HG02623 (cell line): ENCODE measurements at regions not wholly inside any gene's neighbourhood (a gene's known extent, or its start where the extent isn't known, plus 50 kb on each side); places are given as distances from the start of the nearest gene placed in this dataset.

ENCODE experiments used
- ATAC-seq: cut with Tn5 transposase; IDR thresholded peaks from one replicate; pipeline ENCODE4 v1.9.1; 2021; ENCODE audit warnings: moderate library complexity; ENCODE audit not compliant: unreplicated experiment

DNA sequence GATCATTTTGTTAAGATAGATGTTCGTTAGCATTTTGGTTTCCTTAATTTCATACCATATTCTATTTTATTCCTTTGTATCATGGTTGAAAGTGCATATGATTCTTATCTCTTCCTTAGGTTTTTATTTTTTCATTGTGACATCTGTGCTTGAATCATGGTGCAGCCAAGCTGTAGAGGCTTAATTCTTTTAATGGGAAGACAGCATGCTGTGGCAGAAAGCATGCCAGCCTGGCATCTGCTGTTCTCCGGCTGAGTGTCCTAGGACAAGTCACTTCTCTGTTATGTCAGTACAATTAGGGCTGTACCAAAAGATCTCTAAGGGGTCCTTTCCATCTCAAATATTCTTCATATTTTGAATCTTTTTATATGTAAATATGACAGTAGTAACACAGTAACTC, 68.5 kb upstream of the PMFBP1 start:
- no peak for ATAC-seq

DNA sequence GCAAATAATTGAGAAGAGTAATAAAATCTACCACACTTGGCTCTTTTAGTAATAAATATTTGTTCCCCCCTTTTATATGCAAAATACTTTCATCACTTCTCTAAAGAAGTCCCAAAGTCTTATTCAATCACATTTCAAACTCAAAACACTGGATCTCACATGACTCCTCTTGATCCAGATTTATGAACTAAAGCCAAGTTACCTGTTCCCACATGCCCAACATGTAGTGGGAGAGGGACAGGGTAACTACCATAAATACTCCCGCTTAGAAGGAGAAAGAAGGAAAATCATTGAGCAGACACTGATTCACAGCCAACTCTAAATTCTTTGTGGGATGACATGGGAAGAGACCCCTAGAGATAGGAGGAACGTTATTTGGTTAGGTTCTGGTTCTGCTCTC, 64.9 kb upstream of the PMFBP1 start:
- ATAC-seq = no peak

DNA sequence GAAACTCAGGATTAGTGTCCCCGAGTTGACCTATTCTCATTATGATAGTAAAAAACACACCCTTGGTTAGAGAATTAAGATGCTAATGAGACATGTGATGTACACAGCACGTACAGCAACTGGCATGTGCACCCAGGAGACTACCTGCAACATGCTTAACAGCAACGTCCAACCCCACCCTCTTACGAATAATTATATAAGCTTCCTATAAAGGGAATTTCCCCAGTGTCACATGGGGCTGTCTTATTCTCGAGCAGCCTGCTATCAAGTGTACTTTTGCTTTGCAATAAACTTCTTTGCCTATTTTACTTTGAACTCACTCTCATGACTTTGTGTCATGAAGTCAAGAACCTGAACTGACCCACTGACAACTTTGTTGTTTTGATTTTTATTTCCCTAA, 62.4 kb upstream of the PMFBP1 start:
- ATAC-seq = no peak

DNA sequence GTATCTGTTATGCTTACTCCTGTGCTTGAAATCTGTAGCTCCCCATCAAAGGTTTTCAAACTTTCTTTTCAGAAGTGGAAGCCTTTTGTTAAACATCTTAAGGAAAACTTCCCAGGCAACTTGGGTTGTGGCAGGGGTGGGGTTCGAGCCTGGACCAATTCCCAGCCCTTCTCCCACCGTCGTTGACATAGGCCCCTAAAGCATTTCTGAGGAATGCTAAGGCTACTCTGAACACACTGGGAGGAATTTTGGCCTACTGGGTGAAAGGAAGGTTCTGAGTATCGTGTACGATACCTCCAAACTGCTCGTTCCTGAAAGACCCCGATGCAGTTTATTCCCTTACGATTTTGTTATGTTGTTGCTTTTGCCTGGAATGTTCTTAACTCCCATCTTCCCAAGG, 56.1 kb upstream of the PMFBP1 start:
- no peak for ATAC-seq

DNA sequence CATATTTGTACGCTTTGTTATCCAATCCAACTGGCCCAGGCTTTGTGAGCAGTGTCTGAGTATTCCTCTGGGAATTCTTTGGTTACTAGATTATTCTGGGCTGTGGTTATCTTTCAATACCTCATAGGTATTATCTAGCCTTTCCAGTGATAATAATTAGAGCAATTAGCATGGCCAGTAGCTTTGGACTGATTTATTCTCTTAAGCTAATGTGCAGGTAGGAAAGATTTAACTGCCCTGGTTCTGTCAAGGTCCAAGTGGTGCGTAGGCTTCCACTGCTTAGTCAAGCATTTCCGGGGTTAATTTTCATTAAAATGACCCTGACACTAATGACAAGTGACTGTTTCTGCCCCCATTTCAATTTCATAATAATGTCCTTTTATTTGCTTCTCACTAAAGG, 54.2 kb upstream of the PMFBP1 start:
- ATAC-seq = no peak

DNA sequence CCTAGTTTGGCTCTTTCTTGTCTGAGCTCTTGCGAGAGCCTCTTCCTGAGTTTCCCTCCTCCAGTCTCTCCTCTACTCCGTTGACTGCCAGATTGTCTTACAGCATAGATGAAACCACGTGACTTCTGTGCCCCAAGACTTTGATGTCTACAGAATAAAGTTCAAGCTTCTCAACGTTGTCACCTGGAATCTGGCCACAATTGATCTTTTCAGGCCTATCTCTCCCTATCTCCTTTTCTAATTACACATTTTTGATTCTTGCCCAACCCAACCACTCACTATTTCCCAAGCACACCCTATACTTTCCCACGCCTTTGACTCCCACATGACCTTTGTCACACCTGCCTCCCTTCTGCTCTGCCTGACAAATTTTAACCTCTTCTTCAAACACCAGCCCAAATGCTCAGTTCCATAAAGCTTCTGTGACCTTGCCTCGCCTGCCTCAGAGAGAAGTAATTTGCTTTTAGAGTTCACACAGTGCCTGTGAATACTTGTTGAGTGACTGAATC, 52.4 kb upstream of the PMFBP1 start:
- ATAC-seq = no peak

DNA sequence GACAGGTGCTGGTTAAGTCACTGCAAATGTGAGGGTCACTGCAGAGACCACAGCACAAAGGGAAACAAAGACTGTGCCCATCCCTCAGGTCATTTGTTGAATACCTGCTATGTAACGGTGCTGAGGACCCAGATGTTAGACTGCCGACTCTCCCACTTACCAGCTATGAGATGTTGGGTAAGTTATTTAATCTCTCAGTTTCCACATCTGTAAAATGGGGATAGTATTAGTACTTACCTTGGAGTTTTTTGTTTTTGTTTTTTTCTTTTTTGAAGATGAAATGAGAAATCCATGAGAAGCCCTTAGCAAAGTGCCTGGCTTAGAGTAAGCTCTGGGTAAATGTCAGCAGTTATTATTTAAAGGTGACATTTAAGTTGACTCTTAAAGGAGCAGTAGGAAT, 50.5 kb upstream of the PMFBP1 start:
- no peak for ATAC-seq
